MM.1S (cell line): ENCODE measurements at regions not wholly inside any gene's neighbourhood (a gene's known extent, or its start where the extent isn't known, plus 50 kb on each side); places are given as distances from the start of the nearest gene placed in this dataset.
"Not testable (repeated sequence)": the region's sequence is repeated elsewhere in the genome, so short reads cannot be mapped to it uniquely, and the experiment has no call there.

Experiments
- EZH2 ChIP-seq: fragments of 300-600 bp; sonication (generic); optimal IDR thresholded peaks from 2 replicates; pipeline ENCODE3; 2017; ENCODE audit warnings: low read depth, mild to moderate bottlenecking, antibody characterized with exemption, low read length, mixed read lengths
- EZH2phosphoT487 ChIP-seq: fragments of 300-600 bp; sonication (generic); IDR thresholded peaks from 2 replicates; pipeline ENCODE4 v1.6.1; 2018; ENCODE audit warnings: antibody characterized with exemption, low read length

DNA sequence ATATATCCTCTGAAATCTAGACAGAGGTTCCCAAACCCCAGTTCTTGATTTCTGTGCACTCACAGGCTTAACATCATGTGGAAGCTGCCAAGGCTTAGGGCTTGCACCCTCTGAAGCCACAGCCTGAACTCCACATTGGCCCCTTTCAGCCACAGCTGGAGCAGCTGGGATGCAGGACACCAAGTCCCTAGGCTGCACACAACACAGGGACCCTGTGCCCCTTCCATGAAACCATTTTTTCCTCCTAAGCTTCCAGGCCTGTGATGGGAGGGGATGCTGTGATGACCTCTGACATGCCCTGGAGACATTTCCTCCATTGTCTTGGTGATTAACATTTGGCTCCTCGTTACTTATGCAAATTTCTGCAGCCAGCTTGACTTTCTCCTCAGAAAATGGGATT is 127.8 kb downstream of the SUCLA2 start:
- TF ChIP-seq EZH2, EZH2phosphoT487: not testable (repeated sequence)
